ENCODE measurements at regions not wholly inside any gene's neighbourhood (a gene's known extent, or its start where the extent isn't known, plus 50 kb on each side); places are given as distances from the start of the nearest gene placed in this dataset.

- DNase-seq (ENCODE audit: low spot score) = no peak
Observed at GRCh38 chr11:115722711-115723110, 218.5 kb upstream of the CADM1 start.

- peak; percentile 46 for DNase-seq (ENCODE audit: low spot score)
Observed at GRCh38 chr11:115721296-115721995, 217.2 kb upstream of the CADM1 start.

- no peak for DNase-seq (ENCODE audit: low spot score)
Observed at GRCh38 chr11:115720602-115721245, 216.5 kb upstream of the CADM1 start.

- no peak for DNase-seq (ENCODE audit: low spot score)
Observed at GRCh38 chr11:115718945-115719344, 214.7 kb upstream of the CADM1 start.

- DNase-seq (ENCODE audit: low spot score) = no peak
Observed at GRCh38 chr11:115718106-115718505, 213.9 kb upstream of the CADM1 start.

GRCh38 chr11:115716601-115717529 is 212.7 kb upstream of the CADM1 start:
- no peak for DNase-seq (ENCODE audit: low spot score)

GRCh38 chr11:115716080-115716479 is 211.9 kb upstream of the CADM1 start:
- no peak for DNase-seq (ENCODE audit: low spot score)

- DNase-seq (ENCODE audit: low spot score) = no peak
Observed at GRCh38 chr11:115715251-115715770, 211.1 kb upstream of the CADM1 start.

- no peak for DNase-seq (ENCODE audit: low spot score)
Observed at GRCh38 chr11:115712296-115712695, 208.1 kb upstream of the CADM1 start.

GRCh38 chr11:115710980-115711379 is 206.8 kb upstream of the CADM1 start:
- no peak for DNase-seq (ENCODE audit: low spot score)

- no peak for DNase-seq (ENCODE audit: low spot score)
Observed at GRCh38 chr11:115710426-115710825, 206.2 kb upstream of the CADM1 start.

GRCh38 chr11:115709297-115709696 is 205.1 kb upstream of the CADM1 start:
- no peak for DNase-seq (ENCODE audit: low spot score)

- no peak for DNase-seq (ENCODE audit: low spot score)
Observed at GRCh38 chr11:115707180-115707905, 203.1 kb upstream of the CADM1 start.

GRCh38 chr11:115706626-115707135 is 202.5 kb upstream of the CADM1 start:
- DNase-seq (ENCODE audit: low spot score) = no peak

- no peak for DNase-seq (ENCODE audit: low spot score)
Observed at GRCh38 chr11:115705200-115705599, 201.0 kb upstream of the CADM1 start.

GRCh38 chr11:115700981-115701875 is 197.0 kb upstream of the CADM1 start:
- DNase-seq (ENCODE audit: low spot score) = no peak

GRCh38 chr11:115700496-115700895 is 196.3 kb upstream of the CADM1 start:
- no peak for DNase-seq (ENCODE audit: low spot score)

GRCh38 chr11:115699733-115700132 is 195.5 kb upstream of the CADM1 start:
- DNase-seq (ENCODE audit: low spot score) = no peak

- no peak for DNase-seq (ENCODE audit: low spot score)
Observed at GRCh38 chr11:115699326-115699725, 195.1 kb upstream of the CADM1 start.

GRCh38 chr11:115698243-115698642 is 194.0 kb upstream of the CADM1 start:
- DNase-seq (ENCODE audit: low spot score) = no peak

- no peak for DNase-seq (ENCODE audit: low spot score)
Observed at GRCh38 chr11:115696563-115696962, 192.3 kb upstream of the CADM1 start.
